Coronary artery (tissue), 2 donors: ENCODE measurements at regions not wholly inside any gene's neighbourhood (a gene's known extent, or its start where the extent isn't known, plus 50 kb on each side); places are given as distances from the start of the nearest gene placed in this dataset.

Experiments used
- DNase-seq: peaks from one replicate; pipeline ENCODE4 v3.0.0-alpha.2; 2017; ENCODE audit warnings: low spot score
- H3K27ac ChIP-seq, 2 donors: fragments of 200-600 bp; sonication (generic); one replicate each; pipeline ENCODE4 v1.5.1; 2016 to 2019
- H3K4me3 ChIP-seq: fragments of 200-600 bp; sonication (generic); 2 replicates; pipeline ENCODE4 v1.5.1; 2016; ENCODE audit warnings: mild to moderate bottlenecking, moderate library complexity
- TF ChIP-seq, protein P1 (sequence below): fragments of 200-600 bp; sonication (generic); IDR thresholded peaks from one replicate; pipeline ENCODE4 v1.5.1; 2019; ENCODE audit warnings: antibody characterized with exemption

DNA sequence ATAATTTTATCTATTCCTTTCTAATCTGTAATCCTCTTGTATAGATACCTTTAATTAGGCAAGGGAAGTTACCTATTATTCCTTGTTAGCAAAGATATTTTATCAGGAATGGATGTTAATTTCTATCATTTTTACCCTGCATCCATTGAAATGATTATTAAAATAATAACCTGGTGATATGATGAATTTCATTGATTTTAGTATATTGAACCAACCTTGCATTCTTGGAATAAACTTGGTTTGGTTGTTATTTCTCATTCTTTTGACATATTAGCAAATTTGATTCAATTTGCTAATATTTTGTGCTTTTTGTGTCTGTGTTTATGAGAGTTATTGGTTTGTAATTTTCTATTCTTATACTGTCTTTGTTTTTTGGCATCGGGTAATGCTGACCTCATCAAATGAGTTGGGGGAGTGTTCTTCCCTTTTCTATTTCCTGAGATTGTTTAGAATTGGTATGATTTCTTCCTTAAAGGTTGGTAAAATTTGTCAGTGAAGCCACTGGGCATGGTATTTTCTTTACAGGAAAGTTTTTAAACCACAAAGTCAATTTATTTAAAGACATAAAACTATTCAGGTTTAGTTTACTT, 250.4 kb upstream of the PMFBP1 start:
- TF ChIP-seq, protein P1, sequence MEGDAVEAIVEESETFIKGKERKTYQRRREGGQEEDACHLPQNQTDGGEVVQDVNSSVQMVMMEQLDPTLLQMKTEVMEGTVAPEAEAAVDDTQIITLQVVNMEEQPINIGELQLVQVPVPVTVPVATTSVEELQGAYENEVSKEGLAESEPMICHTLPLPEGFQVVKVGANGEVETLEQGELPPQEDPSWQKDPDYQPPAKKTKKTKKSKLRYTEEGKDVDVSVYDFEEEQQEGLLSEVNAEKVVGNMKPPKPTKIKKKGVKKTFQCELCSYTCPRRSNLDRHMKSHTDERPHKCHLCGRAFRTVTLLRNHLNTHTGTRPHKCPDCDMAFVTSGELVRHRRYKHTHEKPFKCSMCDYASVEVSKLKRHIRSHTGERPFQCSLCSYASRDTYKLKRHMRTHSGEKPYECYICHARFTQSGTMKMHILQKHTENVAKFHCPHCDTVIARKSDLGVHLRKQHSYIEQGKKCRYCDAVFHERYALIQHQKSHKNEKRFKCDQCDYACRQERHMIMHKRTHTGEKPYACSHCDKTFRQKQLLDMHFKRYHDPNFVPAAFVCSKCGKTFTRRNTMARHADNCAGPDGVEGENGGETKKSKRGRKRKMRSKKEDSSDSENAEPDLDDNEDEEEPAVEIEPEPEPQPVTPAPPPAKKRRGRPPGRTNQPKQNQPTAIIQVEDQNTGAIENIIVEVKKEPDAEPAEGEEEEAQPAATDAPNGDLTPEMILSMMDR: no peak
- H3K4me3 ChIP-seq: no peak overlapping the region
- H3K27ac ChIP-seq: no peak overlapping the region
- no peak for DNase-seq

DNA sequence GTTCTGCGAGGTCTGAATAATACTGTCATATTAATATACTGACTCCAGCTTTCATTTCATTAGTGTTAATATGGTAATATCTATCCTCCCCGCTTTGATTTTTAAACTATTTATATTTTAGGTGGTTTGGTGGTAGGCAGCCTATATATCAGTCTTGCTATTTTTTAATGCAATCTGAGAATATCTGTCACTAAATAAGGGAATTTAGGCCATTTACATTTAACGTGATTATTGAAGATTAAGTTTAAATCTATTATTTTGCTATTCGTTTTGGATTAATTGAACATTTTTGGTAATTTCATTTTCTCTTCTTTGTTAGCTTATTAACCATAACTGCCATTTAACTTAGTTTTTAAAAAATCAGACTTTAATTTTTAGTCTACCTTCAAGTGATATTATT, 247.7 kb upstream of the PMFBP1 start:
- TF ChIP-seq, protein P1: no peak
- no peak for DNase-seq
- no peak overlapping the region for H3K27ac ChIP-seq
- no peak overlapping the region for H3K4me3 ChIP-seq

DNA sequence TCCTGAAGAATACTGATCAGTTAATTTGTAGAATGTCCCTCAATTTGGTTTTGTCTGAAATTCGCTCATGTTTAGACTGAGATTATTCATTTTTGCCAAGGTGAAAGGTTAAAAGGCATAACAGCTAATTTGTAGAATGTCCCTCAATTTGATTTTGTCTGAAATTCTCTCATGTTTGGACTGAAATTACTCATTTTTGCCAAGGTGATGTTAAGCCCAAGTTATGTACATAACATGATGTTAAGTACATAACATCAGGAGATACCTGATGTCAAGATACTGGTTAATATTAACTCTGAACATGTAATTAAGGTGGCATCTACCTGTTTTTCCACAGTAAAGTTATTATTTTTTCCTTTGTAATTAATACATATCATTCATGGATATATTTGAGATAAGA, 243.4 kb upstream of the PMFBP1 start:
- TF ChIP-seq, protein P1: no peak
- no peak overlapping the region for H3K4me3 ChIP-seq
- H3K27ac ChIP-seq: no peak overlapping the region
- DNase-seq: no peak

DNA sequence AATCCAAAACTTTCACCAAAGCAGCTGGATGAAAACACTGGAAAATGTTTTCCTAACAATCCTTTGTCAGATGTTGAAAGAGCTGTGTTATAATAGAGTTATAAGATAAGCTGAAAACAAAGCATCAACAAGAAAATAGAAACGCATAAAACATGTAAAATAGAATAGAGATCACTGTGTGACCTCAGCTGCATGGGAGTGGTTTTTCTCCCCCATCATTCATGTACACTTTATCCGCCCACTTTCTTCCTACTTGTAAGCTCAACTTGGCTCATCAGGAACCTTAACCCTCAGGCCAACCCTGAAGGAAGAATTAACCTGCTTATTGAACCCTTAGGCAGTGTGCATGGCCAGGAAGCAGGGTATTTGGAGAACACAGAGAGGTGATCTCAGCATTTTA, 238.5 kb upstream of the PMFBP1 start:
- TF ChIP-seq, protein P1: no peak
- Histone ChIP-seq H3K27ac (no peak overlapping the region), H3K4me3 (no peak overlapping the region)
- DNase-seq: no peak

DNA sequence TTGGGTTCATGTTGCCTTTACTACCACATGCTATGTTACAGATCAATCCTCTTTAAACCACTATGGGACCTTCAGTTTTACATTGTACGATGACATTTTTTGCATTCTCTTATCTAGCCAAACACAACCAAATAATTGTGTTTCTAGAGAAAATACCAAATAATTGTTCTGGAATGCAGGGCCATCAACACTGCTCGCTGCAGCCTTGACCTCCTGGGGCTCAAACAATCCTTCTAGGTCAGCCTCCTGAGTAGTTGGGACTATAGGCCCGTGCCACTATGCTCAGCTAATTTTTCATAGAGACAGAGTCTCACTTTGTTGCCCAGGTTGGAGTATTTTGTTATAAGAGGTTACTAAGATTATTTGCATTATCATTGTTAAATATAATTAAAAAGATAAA, 237.5 kb upstream of the PMFBP1 start:
- no peak for DNase-seq
- no peak overlapping the region for H3K4me3 ChIP-seq
- H3K27ac ChIP-seq: no peak overlapping the region
- TF ChIP-seq, protein P1: no peak

DNA sequence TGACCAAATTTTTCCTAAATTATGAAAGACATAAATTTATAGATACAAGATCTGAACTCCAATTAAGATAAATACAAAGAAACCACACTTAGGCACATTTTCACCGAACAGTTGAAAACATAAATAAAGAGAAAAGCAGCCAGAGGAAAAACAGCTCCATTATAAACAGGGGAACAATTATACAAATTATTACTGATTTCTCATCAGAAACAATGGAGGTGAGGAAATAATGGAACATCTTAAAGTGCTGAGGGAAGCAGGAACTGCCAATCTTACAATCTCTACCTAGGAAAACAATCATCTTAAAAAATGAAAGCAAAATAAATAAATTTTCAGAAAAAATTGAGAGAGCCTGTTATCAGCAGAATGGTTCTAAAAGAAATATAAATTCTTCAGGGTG, 234.4 kb upstream of the PMFBP1 start:
- Histone ChIP-seq H3K4me3 (no peak overlapping the region), H3K27ac (no peak overlapping the region)
- TF ChIP-seq, protein P1: no peak
- DNase-seq: no peak

DNA sequence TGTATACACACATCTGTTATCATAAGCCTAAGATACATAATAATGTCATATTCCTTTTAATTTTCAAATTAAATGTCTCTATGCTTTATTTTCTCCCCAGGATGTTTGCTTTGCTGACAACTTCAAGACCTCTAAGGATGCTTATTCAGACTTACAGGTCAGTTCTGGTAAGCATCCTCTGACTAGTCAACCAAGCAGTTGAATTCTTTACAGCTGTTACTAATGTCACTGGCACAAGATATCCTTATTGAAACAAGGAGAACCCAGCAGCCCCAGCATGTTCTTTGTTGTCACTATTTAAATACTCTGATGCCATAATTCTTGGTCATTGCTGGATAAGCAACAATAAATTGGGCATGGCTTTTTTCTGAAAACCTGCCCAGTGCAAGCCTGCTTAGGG, 232.3 kb upstream of the PMFBP1 start:
- TF ChIP-seq, protein P1: no peak

More for the DNA sequence above, 232.3 kb upstream of the PMFBP1 start:
- DNase-seq: no peak
- no peak overlapping the region for H3K27ac ChIP-seq
- H3K4me3 ChIP-seq: no peak overlapping the region
